GM18951 (cell line): ENCODE measurements at regions not wholly inside any gene's neighbourhood (a gene's known extent, or its start where the extent isn't known, plus 50 kb on each side); places are given as distances from the start of the nearest gene placed in this dataset.
"Not testable (repeated sequence)": the region's sequence is repeated elsewhere in the genome, so short reads cannot be mapped to it uniquely, and the experiment has no call there.

Experiments used
- POLR2A ChIP-seq: IDR thresholded peaks from 4 replicates; pipeline ENCODE4 v1.6.1; 2011; ENCODE audit warnings: mild to moderate bottlenecking; ENCODE audit not compliant: insufficient read length, insufficient read depth; ENCODE audit errors: extremely low read depth
- in situ Hi-C: fragments of 300-500 bp; cut with MboI; formaldehyde crosslinking; loops from one replicate; pipeline ENCODE4 v1.12.0; 2022; ENCODE audit warnings: low sequenced_read_pairs, mixed read lengths, inconsistent platforms; ENCODE audit not compliant: unreplicated experiment

- in situ Hi-C loops: no loop called here
- TF ChIP-seq POLR2A: no peak
Observed at GRCh38 chr4:124431653-124432192, 280.8 kb downstream of the ANKRD50 start.

- in situ Hi-C loops: no loop called here
- TF ChIP-seq POLR2A: no peak
Observed at GRCh38 chr4:124432500-124432899, 280.0 kb downstream of the ANKRD50 start.

- no peak for TF ChIP-seq POLR2A
- in situ Hi-C loops: no loop called here
Observed at GRCh38 chr4:124433044-124433443, 279.5 kb downstream of the ANKRD50 start.

DNA sequence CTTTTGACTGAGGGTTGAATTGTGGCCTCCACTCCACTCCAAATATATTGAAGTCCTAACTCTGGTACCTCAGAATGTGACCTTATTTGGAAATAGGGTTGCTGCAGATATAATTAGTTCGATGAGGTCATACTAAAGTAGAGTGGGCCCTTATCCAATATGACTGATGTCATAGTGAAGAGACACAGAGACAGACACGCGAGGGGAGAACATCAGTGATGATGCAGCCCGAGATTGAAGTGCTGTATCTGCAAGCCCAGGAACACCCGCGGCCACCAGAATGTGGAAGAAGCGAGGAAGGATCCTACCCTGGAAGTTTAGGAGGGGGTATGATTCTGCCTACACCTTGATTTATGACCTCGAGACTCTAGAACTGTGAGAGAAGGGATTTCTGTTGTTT, 279.0 kb downstream of the ANKRD50 start:
- in situ Hi-C loops: no loop called here
- no peak for TF ChIP-seq POLR2A

DNA sequence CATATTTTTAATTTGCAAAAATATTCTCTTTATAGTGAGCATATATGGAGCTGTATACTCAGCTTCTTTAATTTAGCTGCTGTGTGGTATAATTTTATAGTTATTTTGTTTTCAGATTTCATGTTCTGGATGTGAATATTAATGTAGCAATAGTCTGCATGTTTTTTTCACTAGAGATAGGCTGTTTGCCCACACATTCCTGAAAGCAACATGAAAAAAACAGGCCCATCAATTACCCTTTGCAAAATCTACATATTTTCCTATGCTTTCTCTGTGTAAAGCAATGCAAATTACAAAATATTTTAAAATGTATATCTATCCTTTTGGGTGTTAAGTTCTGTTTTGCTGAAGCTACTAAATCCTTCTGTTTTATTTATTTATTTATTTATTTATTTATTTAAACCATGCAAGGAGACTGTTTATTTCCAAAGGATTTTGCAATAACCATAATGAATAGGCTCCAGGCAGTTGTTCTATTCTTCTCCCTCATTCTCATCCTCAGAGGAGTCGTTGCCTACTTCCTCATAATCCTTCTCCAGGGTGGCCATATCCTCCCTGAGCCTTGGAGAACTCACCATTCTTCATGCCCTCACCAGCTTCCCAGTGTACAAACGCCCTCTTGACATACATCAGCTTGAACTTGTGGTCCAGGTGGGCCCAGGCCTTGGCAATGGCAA, 277.1 kb downstream of the ANKRD50 start:
- TF ChIP-seq POLR2A: no peak
- in situ Hi-C loops: no loop called here

GRCh38 chr4:124437853-124438495, 274.6 kb downstream of the ANKRD50 start:
- no peak for TF ChIP-seq POLR2A
- in situ Hi-C loops: no loop called here

GRCh38 chr4:124445071-124445470, 267.5 kb downstream of the ANKRD50 start:
- in situ Hi-C loops: no loop called here
- no peak for TF ChIP-seq POLR2A

DNA sequence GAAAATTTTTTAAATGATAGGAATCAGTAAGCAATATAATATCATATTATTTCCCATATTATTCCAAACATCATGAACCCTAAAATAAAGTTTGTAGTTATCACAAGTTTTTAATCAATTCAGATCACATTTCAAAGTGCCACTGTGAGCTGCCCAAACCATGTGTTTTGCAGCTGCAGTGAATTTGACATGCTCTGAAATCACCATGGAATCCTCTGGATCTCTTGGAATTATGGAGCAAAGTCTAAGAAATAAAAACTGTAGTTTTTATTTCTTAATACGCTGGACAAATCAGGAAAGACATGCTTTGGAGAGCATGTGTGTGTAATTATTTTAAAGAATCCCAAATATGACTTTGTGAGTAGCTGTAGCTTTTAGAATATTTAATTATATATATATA, 262.7 kb downstream of the ANKRD50 start:
- TF ChIP-seq POLR2A: no peak
- in situ Hi-C loops: no loop called here

- in situ Hi-C loops: no loop called here
- TF ChIP-seq POLR2A: no peak
Observed at GRCh38 chr4:124450851-124451250, 261.7 kb downstream of the ANKRD50 start.

DNA sequence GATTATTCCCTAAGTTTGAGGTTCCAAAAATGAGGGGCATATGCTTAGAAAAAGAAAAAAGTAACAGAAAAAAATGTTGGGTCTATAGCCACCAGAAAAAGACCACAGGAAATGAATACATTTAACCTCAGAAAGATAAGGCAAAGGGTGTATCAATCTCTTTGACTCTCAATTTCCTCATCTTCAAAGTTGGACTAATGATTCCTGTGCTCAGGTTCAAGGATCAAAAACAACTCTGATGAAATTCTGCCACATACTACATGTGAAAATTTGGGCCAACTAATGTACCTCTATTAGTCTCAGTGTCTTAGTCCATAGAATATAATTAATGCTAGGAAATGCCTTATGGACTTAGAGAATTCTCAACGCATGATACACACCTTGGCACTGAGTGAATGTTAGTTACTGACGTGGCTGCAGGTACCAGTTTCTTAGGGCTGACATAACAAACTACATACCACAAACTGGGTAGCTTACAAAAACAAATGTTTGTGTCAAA, 257.7 kb downstream of the ANKRD50 start:
- no peak for TF ChIP-seq POLR2A
- in situ Hi-C loops: no loop called here

- no peak for TF ChIP-seq POLR2A
- in situ Hi-C loops: no loop called here
Observed at GRCh38 chr4:124455671-124456070, 256.9 kb downstream of the ANKRD50 start.

DNA sequence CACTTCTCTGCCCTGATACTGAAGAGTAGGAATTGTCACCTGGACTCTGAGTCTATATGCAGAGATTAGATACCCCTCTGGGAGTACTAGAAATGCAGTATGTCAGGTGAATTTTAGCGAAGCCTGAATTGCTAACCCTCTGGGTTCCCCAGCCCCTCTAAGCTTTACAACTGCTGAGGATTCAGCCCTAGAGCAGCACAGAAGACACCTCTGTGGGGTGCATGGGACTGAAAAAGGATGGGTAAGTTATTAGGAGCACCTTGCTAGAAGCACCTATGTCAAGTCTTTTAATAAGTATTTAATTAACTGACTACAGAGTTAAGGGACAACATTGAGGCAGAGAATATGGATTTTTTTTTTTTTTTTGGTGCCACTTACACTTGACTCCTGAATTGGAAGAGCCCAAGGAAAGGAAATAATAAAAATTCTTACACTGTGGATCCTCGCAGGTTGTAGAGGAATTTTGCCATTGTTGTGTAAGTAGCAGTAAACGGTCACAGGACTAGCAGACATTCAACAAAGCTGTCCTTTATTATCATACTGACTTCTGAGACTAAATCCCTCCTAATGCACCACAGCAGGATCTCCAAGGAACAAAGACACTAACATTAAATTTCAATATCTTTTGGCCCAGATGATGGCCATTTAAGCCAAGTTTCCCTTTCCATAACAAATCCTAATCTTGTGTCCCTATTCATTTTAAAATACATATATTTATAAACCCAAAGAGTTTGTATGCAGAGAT, 253.2 kb downstream of the ANKRD50 start:
- no peak for TF ChIP-seq POLR2A
- in situ Hi-C loops: no loop called here

GRCh38 chr4:124459941-124460310, 252.6 kb downstream of the ANKRD50 start:
- in situ Hi-C loops: no loop called here

GRCh38 chr4:124461592-124461991, 250.9 kb downstream of the ANKRD50 start:
- in situ Hi-C loops: not testable (repeated sequence)

More at GRCh38 chr4:124459941-124460310, 252.6 kb downstream of the ANKRD50 start:
- no peak for TF ChIP-seq POLR2A
